ENCODE measurements at regions not wholly inside any gene's neighbourhood (a gene's known extent, or its start where the extent isn't known, plus 50 kb on each side); places are given as distances from the start of the nearest gene placed in this dataset.

GRCh38 chr11:111194860-111195568 lies 50.5 kb upstream of the POU2AF2 start:
- DNase-seq: no peak

GRCh38 chr11:111193924-111194490 lies 51.5 kb upstream of the POU2AF2 start:
- DNase-seq: no peak

GRCh38 chr11:111189466-111189865 lies 56.1 kb upstream of the POU2AF2 start:
- DNase-seq: no peak

GRCh38 chr11:111186308-111186915 lies 59.1 kb upstream of the POU2AF2 start:
- DNase-seq: no peak

GRCh38 chr11:111185266-111185665 lies 60.3 kb upstream of the POU2AF2 start:
- no peak for DNase-seq

- no peak for DNase-seq
Measured at GRCh38 chr11:111183706-111184105, 61.8 kb upstream of the POU2AF2 start.

- no peak for DNase-seq
Measured at GRCh38 chr11:111179184-111179910, 66.2 kb upstream of the POU2AF2 start.

- no peak for DNase-seq
Measured at GRCh38 chr11:111177037-111177871, 68.3 kb upstream of the POU2AF2 start.

GRCh38 chr11:111176603-111177002 lies 68.9 kb upstream of the POU2AF2 start:
- no peak for DNase-seq

GRCh38 chr11:111173221-111173620 lies 72.3 kb upstream of the POU2AF2 start:
- no peak for DNase-seq

- no peak for DNase-seq
Measured at GRCh38 chr11:111172321-111172862, 73.1 kb upstream of the POU2AF2 start.

GRCh38 chr11:111170761-111171379 lies 74.7 kb upstream of the POU2AF2 start:
- no peak for DNase-seq

- DNase-seq: no peak
Measured at GRCh38 chr11:111169367-111169766, 76.2 kb upstream of the POU2AF2 start.

- DNase-seq: no peak
Measured at GRCh38 chr11:111168871-111169270, 76.7 kb upstream of the POU2AF2 start.

GRCh38 chr11:111167666-111168065 lies 77.9 kb upstream of the POU2AF2 start:
- DNase-seq: no peak

- DNase-seq: no peak
Measured at GRCh38 chr11:111166598-111166997, 78.9 kb upstream of the POU2AF2 start.

- DNase-seq: no peak
Measured at GRCh38 chr11:111162305-111162704, 83.2 kb upstream of the POU2AF2 start.

GRCh38 chr11:111157571-111157970 lies 88.0 kb upstream of the POU2AF2 start:
- DNase-seq: no peak

GRCh38 chr11:111155021-111155420 lies 90.5 kb upstream of the POU2AF2 start:
- no peak for DNase-seq

- DNase-seq: no peak
Measured at GRCh38 chr11:111153194-111153593, 92.3 kb upstream of the POU2AF2 start.

- no peak for DNase-seq
Measured at GRCh38 chr11:111148953-111149352, 96.6 kb upstream of the POU2AF2 start.

- peak; percentile 48 for DNase-seq
Measured at GRCh38 chr11:111148121-111148520, 97.4 kb upstream of the POU2AF2 start.
